ENCODE measurements at regions not wholly inside any gene's neighbourhood (a gene's known extent, or its start where the extent isn't known, plus 50 kb on each side); places are given as distances from the start of the nearest gene placed in this dataset.
"Not testable (repeated sequence)": the region's sequence is repeated elsewhere in the genome, so short reads cannot be mapped to it uniquely, and the experiment has no call there.

DNA sequence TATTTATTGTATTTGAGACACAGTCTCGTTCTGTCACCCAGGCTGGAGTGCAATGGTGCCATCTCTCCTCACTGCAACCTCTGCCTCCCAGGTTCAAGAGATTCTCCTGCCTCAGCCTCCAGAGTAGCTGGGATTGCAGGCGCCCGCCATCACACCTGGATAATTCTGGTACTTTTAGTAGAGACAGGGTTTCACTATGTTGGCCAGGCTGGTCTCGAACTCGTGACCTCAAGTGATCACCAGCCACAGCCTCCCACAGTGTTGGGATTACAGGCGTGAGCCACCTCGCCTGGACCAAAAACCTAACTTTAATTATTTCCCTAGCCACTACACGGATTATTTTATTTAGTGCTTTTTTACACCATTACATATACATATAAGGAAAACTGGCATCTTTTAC lies 1674.0 kb downstream of the SPATA31A7 start:
- TF ChIP-seq, protein P1, sequence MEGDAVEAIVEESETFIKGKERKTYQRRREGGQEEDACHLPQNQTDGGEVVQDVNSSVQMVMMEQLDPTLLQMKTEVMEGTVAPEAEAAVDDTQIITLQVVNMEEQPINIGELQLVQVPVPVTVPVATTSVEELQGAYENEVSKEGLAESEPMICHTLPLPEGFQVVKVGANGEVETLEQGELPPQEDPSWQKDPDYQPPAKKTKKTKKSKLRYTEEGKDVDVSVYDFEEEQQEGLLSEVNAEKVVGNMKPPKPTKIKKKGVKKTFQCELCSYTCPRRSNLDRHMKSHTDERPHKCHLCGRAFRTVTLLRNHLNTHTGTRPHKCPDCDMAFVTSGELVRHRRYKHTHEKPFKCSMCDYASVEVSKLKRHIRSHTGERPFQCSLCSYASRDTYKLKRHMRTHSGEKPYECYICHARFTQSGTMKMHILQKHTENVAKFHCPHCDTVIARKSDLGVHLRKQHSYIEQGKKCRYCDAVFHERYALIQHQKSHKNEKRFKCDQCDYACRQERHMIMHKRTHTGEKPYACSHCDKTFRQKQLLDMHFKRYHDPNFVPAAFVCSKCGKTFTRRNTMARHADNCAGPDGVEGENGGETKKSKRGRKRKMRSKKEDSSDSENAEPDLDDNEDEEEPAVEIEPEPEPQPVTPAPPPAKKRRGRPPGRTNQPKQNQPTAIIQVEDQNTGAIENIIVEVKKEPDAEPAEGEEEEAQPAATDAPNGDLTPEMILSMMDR (IDR thresholded peaks at IDR 0.05) = not testable (repeated sequence)
- TF ChIP-seq POLR2A (IDR thresholded peaks at IDR 0.05) = not testable (repeated sequence)

Data from testis (tissue), 2 donors.